ENCODE measurements at regions not wholly inside any gene's neighbourhood (a gene's known extent, or its start where the extent isn't known, plus 50 kb on each side); places are given as distances from the start of the nearest gene placed in this dataset.

DNA sequence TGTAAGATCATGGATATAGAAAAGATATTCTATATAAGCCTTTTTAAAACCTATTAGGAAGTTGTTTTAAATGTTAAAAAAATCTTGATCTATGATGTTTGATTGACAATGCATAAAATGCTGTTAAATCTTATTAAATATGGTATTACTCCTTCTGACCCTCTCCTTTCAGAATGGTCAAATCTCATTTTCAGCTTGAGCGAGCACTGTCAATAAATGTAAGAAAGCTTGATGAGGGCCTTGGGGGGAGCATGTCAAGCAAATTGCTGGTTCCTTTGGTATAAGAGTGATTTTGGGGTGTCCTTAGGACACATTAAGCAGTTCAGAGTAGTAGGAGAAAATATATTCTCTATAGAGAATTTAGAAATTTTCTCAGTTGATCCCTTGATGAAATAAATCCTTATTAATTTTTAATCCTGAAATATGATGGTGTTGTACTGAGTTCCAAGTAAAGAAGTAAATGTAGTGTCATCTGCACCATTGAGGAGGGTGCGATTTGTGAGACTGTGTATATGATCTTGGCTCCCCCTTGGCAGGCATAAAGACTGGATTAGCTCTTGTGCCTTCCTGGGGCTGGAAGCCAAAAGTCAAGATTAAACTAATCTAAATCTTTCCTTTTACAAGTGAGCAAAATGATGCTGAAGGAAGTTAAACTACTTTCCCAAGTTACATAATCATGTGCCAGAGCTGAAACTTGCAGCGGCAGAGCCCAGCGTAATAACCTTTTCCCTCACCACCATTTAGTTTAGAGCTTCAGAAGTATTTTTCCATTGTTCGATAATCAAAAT, 82.6 kb upstream of the ANK2 start:
- TF ChIP-seq CTCF (conservative IDR thresholded peaks at IDR 0.05; ENCODE audit: low read depth, low read length) (no peak), EZH2 (IDR thresholded peaks at IDR 0.05; ENCODE audit: low read length, unreplicated experiment) (no peak)

Measured in PC-3 (cell line).